Kidney tubule cell (primary cell): ENCODE measurements at regions not wholly inside any gene's neighbourhood (a gene's known extent, or its start where the extent isn't known, plus 50 kb on each side); places are given as distances from the start of the nearest gene placed in this dataset.

Source experiments
- DNase-seq: peaks from one replicate; pipeline ENCODE4 v3.0.0-alpha.2; 2018; ENCODE audit warnings: low spot score

- DNase-seq: no peak
These were observed 70.8 kb upstream of the FAM204A start for GRCh38 chr10:118412932-118413331.

DNA sequence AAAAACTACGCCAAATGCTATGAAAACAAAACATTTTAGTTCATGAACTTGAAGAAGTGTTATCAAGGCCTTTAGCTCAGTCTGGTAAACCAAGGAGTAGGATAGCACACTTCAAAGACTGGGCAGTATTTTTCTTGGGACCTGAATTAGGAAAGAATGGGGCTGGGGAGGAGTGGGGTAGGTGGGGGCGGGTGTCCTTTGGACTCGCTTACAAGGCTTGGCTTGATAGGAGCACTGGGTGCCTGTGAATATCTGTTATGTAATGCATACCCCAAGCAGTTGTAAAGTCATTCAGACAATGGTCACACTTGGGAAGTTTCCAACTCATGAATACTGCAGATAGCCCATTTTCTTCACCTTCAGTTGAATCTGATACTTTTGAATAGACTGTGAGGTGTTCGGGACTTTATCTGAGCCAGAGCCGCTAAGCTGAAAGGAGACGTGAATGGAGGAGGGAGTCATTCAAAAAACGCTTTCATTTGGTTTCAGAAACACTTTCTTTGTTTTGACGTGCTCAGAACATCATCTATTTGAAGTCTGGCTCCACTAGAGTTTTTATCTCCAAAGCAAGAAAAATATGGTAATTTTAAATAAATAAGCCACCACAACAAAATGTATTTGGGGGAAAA is 70.1 kb upstream of the FAM204A start:
- no peak for DNase-seq

- DNase-seq: peak; percentile 51
These were observed 67.2 kb upstream of the FAM204A start for GRCh38 chr10:118409295-118409694.

DNA sequence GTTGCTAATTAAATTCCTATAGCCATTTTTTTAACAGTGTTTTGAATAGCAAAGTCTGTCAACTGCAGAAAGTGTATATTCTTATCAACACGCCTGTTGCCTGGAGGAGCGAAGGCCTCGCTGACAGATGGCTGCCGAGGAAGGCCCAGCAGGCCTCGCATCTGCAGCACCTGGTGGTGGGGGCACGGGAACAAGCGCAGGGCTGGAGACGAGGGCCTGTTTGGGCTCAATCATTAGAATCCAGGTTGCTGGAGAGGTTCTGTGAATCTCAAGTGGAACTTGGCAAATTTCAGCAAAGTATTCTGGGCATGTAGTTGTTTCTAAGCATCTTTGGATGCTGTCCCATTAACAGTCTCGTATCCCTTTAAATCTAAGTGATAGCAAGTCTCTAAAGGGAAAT is 66.1 kb upstream of the FAM204A start:
- DNase-seq: no peak

GRCh38 chr10:118407777-118408176 is 65.7 kb upstream of the FAM204A start:
- no peak for DNase-seq

DNA sequence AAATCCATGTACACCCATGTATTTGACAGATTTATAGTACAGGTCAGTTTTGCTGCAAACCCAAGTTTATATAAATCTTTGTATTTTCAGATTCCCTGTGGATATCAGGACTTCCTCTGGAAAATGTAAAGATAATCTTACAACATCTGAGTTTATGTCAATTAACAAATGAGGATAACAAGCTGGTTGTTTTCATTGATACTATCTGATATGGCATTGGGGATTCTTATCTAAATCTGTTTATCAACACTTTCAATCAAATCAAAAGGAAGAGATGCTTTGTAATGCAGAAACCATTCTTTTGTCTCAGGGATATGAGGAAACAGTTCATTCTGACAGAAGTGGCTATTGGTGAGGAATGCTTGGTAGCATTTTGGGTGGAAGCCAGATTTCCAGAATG is 64.9 kb upstream of the FAM204A start:
- peak; percentile 14 for DNase-seq

DNA sequence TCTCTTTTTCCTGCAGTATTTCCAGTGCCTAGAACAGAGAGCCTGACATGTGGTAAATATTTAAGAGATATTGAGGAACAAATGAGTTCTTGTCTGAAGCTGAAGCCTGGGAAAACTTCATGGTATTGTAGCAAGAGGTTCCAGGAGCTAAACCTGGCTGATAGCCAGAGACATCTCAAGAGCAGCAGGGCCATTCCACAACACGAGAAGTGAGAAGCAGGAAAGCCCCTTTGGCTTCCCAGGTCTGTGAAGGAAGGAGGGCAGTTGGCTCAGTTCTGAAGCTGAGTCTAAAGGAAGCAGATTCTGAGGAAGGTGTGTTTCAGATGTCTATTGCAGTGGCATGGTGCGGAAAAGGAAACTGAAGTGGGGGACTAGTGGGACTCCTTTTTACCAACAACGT is 63.8 kb upstream of the FAM204A start:
- peak; percentile 55 for DNase-seq

DNA sequence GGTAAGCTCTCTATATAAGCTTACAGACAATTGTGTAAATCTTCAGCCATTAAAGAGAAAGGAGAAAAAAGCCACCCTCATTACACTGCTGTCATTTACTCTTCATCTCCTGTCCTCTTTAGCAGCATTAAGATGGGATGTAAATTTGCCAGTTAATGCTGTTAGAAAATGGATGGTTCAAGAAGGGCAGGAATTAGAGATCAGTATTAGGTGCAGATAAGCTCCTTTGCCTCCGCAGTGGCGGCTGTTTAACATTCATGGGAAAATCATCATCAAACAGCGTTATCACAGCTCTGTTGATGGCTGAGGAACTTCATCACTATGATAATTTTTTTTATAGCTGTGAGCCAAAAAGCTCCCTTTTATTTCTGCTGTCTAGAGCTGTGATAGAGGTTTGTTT is 61.8 kb upstream of the FAM204A start:
- DNase-seq: no peak

GRCh38 chr10:118401708-118402193 is 59.6 kb upstream of the FAM204A start:
- DNase-seq: no peak

GRCh38 chr10:118397391-118397790 is 55.3 kb upstream of the FAM204A start:
- DNase-seq: no peak

GRCh38 chr10:118395947-118396346 is 53.8 kb upstream of the FAM204A start:
- DNase-seq: peak; percentile 12

DNA sequence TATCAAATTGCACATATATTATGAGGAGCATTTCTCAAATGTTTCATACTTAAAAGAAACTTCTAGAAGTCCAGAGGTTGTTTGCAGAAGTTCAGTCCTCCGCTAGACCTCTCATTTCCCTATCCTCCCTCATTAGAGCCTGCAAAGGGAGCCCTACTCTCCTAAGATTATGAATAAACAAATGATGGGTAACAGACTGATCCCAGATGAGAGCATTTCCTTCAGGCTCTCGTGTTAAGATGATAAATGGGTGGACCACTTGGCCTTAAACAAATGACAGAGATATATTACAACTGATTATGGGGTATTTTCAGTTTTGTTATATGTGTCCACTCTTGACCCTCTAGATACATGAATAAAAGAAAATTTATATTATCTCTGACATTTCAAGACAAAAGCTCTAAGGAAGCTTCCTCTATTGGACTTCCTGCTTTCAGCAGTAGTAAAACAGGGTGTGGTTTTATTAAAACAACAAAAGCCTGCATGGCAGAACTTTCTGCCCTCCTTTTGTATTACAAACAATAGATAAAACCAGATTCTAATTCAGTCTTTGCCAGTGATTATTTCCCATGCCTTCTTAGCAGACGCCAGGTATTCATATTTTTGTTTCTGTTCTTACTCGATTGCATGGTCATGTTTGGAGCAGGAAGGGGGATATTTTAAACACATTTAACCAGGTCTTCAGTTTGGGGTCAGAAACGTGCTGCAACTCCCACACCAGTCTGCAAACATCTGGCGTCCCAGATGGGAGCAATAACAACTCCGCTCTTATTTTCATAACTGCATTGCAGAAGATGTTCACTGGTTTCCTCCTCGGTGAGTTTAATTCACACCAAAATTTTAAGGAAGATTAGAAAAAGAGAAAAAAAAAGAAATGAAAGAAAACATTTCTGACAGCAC is 52.4 kb upstream of the FAM204A start:
- no peak for DNase-seq

DNA sequence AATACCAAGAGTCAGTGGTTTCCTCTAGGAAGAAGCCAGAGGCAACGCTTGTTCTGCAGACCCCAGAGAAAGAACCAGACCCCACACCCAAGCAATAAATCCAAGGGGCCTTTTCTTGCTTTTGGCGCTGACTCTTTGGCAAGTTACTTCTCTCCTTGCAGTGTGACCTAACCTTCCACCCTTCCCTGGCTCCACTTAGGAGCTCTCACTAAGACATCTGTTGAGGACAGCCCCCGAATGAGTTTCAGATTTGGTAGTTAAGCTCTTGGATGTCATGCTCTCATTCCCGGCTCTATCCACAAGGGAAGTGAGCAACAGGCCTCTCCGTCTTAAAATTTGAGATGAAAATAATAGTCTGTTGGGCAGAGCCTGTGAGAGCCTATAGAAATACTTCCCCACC is 50.6 kb upstream of the FAM204A start:
- no peak for DNase-seq
